Motor neuron (in vitro differentiated cells): ENCODE measurements at regions not wholly inside any gene's neighbourhood (a gene's known extent, or its start where the extent isn't known, plus 50 kb on each side); places are given as distances from the start of the nearest gene placed in this dataset.
A peak's percentile ranks its signal among the peaks of the same experiment; 100 is the strongest.

Experiments used
- ATAC-seq, 8 experiments: fragments of 200-7000 bp; cut with Tn5 transposase; replicated peaks in 6 of 8; 2 replicates each; pipeline ENCODE4 v1.8.0; 2021; ENCODE audit warnings: mild to moderate bottlenecking in 8 of 8, moderate library complexity in 8 of 8
- H3K27ac ChIP-seq, 2 donors: fragments of 250-450 bp; sonication (Bioruptor Pico); 2 replicates each; pipeline ENCODE4 v1.9.0; 2021; ENCODE audit warnings: antibody characterized with exemption in 2 of 2, mild to moderate bottlenecking in 2 of 2, moderate library complexity in 1 of 2
- H3K4me1 ChIP-seq, 2 donors: fragments of 250-450 bp; sonication (Bioruptor Pico); replicated peaks in 1 of 2; 2 replicates each; pipeline ENCODE4 v1.6.1; 2021; ENCODE audit warnings: antibody characterized with exemption in 2 of 2, mild to moderate bottlenecking in 2 of 2, moderate library complexity in 1 of 2
- H3K4me3 ChIP-seq, 5 donors: fragments of 250-450 bp; sonication (Bioruptor Pico); 2 replicates each; pipeline ENCODE4 v1.9.0; 2021; ENCODE audit warnings: antibody characterized with exemption in 5 of 5, mild to moderate bottlenecking in 5 of 5, moderate library complexity in 4 of 5
- WGBS, 10 experiments: fragments of 450-650 bp; shearing (Covaris generic); methylation state at CpG; one replicate each; pipeline ENCODE4 v1.0.0; 2022; 5-methylcytosine and 5-hydroxymethylcytosine counted together
- in situ Hi-C, 9 experiments: fragments of 400-800 bp; cut with MboI; loops; one replicate each; pipeline ENCODE4 v1.15.0; 2021; ENCODE audit warnings: low sequenced_read_pairs in 9 of 9, low pct_unique_long_range_greater_than_20kb in 2 of 9; ENCODE audit not compliant: unreplicated experiment in 9 of 9

- ATAC-seq = peak in 7 of 8 experiments; percentile 27 to 100 (median 67)
- 6 to 100% (median 80%) methylated on average over 1 to 2 of the region's 3 CpGs for WGBS, 10 experiments
- H3K27ac ChIP-seq = no peak overlapping the region
These were observed 64.6 kb upstream of the CRHR1 start for GRCh38 chr17:45719335-45720071.

GRCh38 chr17:45720386-45720785 is 63.7 kb upstream of the CRHR1 start:
- ATAC-seq = no peak
- in situ Hi-C loops = no loop called here
- H3K27ac ChIP-seq = no peak overlapping the region
- no peak overlapping the region for H3K4me3 ChIP-seq
- no peaks in the 10 kb centered on the region for H3K4me1 ChIP-seq
- WGBS, 10 experiments = 29 to 100% (median 69%) methylated on average over 1 to 10 of the region's 11 CpGs; no CpG with 5 or more reads in 2 of the 10 experiments

More at GRCh38 chr17:45719335-45720071, 64.6 kb upstream of the CRHR1 start:
- no peaks in the 10 kb centered on the region for H3K4me1 ChIP-seq
- in situ Hi-C loops = loop anchor here in 1 of 9 experiments (10.0 kb wide), 1 partner anchor 55 kb away; no protein-coding TSS in a partner anchor
- H3K4me3 ChIP-seq = no peak overlapping the region

- no peak overlapping the region for H3K4me3 ChIP-seq
- no peaks in the 10 kb centered on the region for H3K4me1 ChIP-seq
- WGBS, 10 experiments = 11 to 12% methylated on average over 3 to 6 of the region's 7 CpGs; no CpG with 5 or more reads in 8 of the 10 experiments
- ATAC-seq = peak in 5 of 8 experiments; percentile 17 to 83 (median 47)
- in situ Hi-C loops = no loop called here
- H3K27ac ChIP-seq = no peak overlapping the region
These were observed 62.0 kb upstream of the CRHR1 start for GRCh38 chr17:45722161-45722560.

GRCh38 chr17:45729294-45729907 is 54.7 kb upstream of the CRHR1 start:
- Histone ChIP-seq H3K4me1 (no peaks in the 10 kb centered on the region), H3K27ac (no peak overlapping the region), H3K4me3 (no peak overlapping the region)
- 0 to 42% (median 27%) methylated on average over 2 to 5 of the region's 5 CpGs; no CpG with 5 or more reads in 4 of the 10 experiments for WGBS, 10 experiments
- in situ Hi-C loops = loop anchor here in 1 of 9 experiments (25.0 kb wide), 1 partner anchor 108 kb away; the partner anchor contains the start of gene SPPL2C
- ATAC-seq = no peak

GRCh38 chr17:45730192-45730591 is 53.9 kb upstream of the CRHR1 start:
- ATAC-seq = no peak
- in situ Hi-C loops = loop anchor here in 1 of 9 experiments (25.0 kb wide), 1 partner anchor 107 kb away; the partner anchor contains the start of gene SPPL2C
- 0 to 100% (median 60%) methylated on average over 1 to 2 of the region's 2 CpGs; no CpG with 5 or more reads in 2 of the 10 experiments for WGBS, 10 experiments
- no peak overlapping the region for H3K4me3 ChIP-seq
- H3K4me1 ChIP-seq = no peaks in the 10 kb centered on the region
- no peak overlapping the region for H3K27ac ChIP-seq

GRCh38 chr17:45731459-45731858 is 52.7 kb upstream of the CRHR1 start:
- no peaks in the 10 kb centered on the region for H3K4me1 ChIP-seq
- 60 to 100% (median 86%) methylated on average over 1 of the region's 1 CpG; no CpG with 5 or more reads in 5 of the 10 experiments for whole genome bisulfite sequencing, 10 experiments
- no peak overlapping the region for H3K4me3 ChIP-seq
- in situ Hi-C loops = loop anchor here in 1 of 9 experiments (25.0 kb wide), 1 partner anchor 106 kb away; the partner anchor contains the start of gene SPPL2C
- no peak for ATAC-seq
- H3K27ac ChIP-seq = no peak overlapping the region

GRCh38 chr17:45732926-45733505 is 51.1 kb upstream of the CRHR1 start:
- Histone ChIP-seq H3K4me1 (no peaks in the 10 kb centered on the region), H3K4me3 (no peak overlapping the region), H3K27ac (no peak overlapping the region)
- in situ Hi-C loops = loop anchor here in 1 of 9 experiments (25.0 kb wide), 1 partner anchor 104 kb away; the partner anchor contains the start of gene SPPL2C
- WGBS, 10 experiments = 0 to 80% (median 39%) methylated on average over 1 to 5 of the region's 6 CpGs; no CpG with 5 or more reads in 6 of the 10 experiments
- ATAC-seq = no peak

- Histone ChIP-seq H3K27ac (no peak overlapping the region), H3K4me3 (no peak overlapping the region), H3K4me1 (no peaks in the 10 kb centered on the region)
- 0 to 69% (median 32%) methylated on average over 1 to 2 of the region's 2 CpGs; no CpG with 5 or more reads in 4 of the 10 experiments for WGBS, 10 experiments
- in situ Hi-C loops = loop anchor here in 1 of 9 experiments (25.0 kb wide), 1 partner anchor 104 kb away; the partner anchor contains the start of gene SPPL2C
- ATAC-seq = no peak
These were observed 50.3 kb upstream of the CRHR1 start for GRCh38 chr17:45733781-45734180.
